OCI-LY1 (cell line): ENCODE measurements at regions not wholly inside any gene's neighbourhood (a gene's known extent, or its start where the extent isn't known, plus 50 kb on each side); places are given as distances from the start of the nearest gene placed in this dataset.

Experiments used
- H2AFZ ChIP-seq: fragments of 200-600 bp; sonication (generic), shearing (Covaris generic); 2 replicates; pipeline ENCODE4 v1.6.0; 2014; ENCODE audit warnings: antibody characterized with exemption, mild to moderate bottlenecking, low read length
- H3F3A ChIP-seq: fragments of 200-600 bp; sonication (generic), shearing (Covaris generic); 2 replicates; pipeline ENCODE4 v1.6.0; 2014; ENCODE audit warnings: mild to moderate bottlenecking, antibody characterized with exemption, low read length, moderate library complexity; ENCODE audit not compliant: insufficient read depth
- H3K27ac ChIP-seq: fragments of 200-600 bp; sonication (generic); 2 replicates; pipeline ENCODE4 v1.5.1; 2014; ENCODE audit warnings: low read length, mixed run types, mild to moderate bottlenecking, low read depth; ENCODE audit not compliant: poor library complexity, severe bottlenecking
- H3K27me3 ChIP-seq: fragments of 200-600 bp; sonication (generic); 2 replicates; pipeline ENCODE4 v1.6.0; 2014; ENCODE audit warnings: antibody characterized with exemption, mild to moderate bottlenecking, low read length, moderate library complexity; ENCODE audit not compliant: insufficient read depth
- H3K36me3 ChIP-seq: fragments of 200-600 bp; sonication (generic); 2 replicates; pipeline ENCODE4 v1.6.1; 2014; ENCODE audit warnings: mild to moderate bottlenecking, antibody characterized with exemption, low read length, moderate library complexity, mixed read lengths; ENCODE audit not compliant: insufficient read depth
- H3K4me1 ChIP-seq: fragments of 200-600 bp; sonication (generic); 2 replicates; pipeline ENCODE4 v1.5.1; 2014; ENCODE audit warnings: mild to moderate bottlenecking, low read length, moderate library complexity; ENCODE audit not compliant: insufficient read depth, severe bottlenecking
- H3K4me2 ChIP-seq: fragments of 200-600 bp; sonication (generic), shearing (Covaris generic); 2 replicates; pipeline ENCODE4 v1.6.1; 2014; ENCODE audit warnings: low read length
- H3K4me3 ChIP-seq: fragments of 200-600 bp; sonication (generic); 2 replicates; pipeline ENCODE4 v1.5.1; 2014; ENCODE audit warnings: low read length, low read depth, mild to moderate bottlenecking, mixed read lengths; ENCODE audit not compliant: poor library complexity, severe bottlenecking
- H3K79me2 ChIP-seq: fragments of 200-600 bp; shearing (Covaris generic); 2 replicates; pipeline ENCODE4 v1.6.1; 2016; ENCODE audit warnings: mixed run types, low read length, mixed read lengths; ENCODE audit not compliant: insufficient read depth
- H3K9ac ChIP-seq: fragments of 200-600 bp; sonication (generic), shearing (Covaris generic); 2 replicates; pipeline ENCODE4 v1.6.1; 2014; ENCODE audit warnings: mild to moderate bottlenecking, low read length, mixed read lengths
- H3K9me2 ChIP-seq: fragments of 200-600 bp; sonication (generic), shearing (Covaris generic); 2 replicates; pipeline ENCODE4 v1.6.1; 2014; ENCODE audit warnings: low read depth, mild to moderate bottlenecking, low read length, mixed read lengths
- H3K9me3 ChIP-seq: fragments of 200-600 bp; shearing (Covaris generic); 2 replicates; pipeline ENCODE4 v1.6.1; 2014; ENCODE audit warnings: low read length, mixed read lengths
- H4K20me1 ChIP-seq: fragments of 200-600 bp; sonication (generic), shearing (Covaris generic); 2 replicates; pipeline ENCODE4 v1.6.0; 2016; ENCODE audit warnings: mild to moderate bottlenecking, low read length; ENCODE audit not compliant: insufficient read depth
- CTCF ChIP-seq: fragments of 200-600 bp; sonication (generic), shearing (Covaris generic); IDR thresholded peaks from 2 replicates; pipeline ENCODE4 v1.5.1; 2017; ENCODE audit warnings: mild to moderate bottlenecking, antibody characterized with exemption, low read length, moderate library complexity, mixed read lengths
- EZH2 ChIP-seq: fragments of 200-600 bp; sonication (generic), shearing (Covaris generic); IDR thresholded peaks from 2 replicates; pipeline ENCODE4 v1.8.0; 2017; ENCODE audit warnings: borderline replicate concordance, mixed run types, mild to moderate bottlenecking, antibody characterized with exemption, low read length, moderate library complexity, mixed read lengths

GRCh38 chr7:94324380-94325121 lies 70.1 kb upstream of the COL1A2 start:
- Histone ChIP-seq H2AFZ (no peak overlapping the region), H4K20me1 (no peaks in the 10 kb centered on the region), H3K9me2 (no peaks in the 10 kb centered on the region; the same call in 1 of the 2 replicates), H3K27me3 (no peaks in the 10 kb centered on the region), H3K9ac (no peak overlapping the region), H3F3A (no peaks in the 10 kb centered on the region), H3K79me2 (no peaks in the 10 kb centered on the region), H3K4me2 (no peak overlapping the region), H3K36me3 (no peaks in the 10 kb centered on the region), H3K9me3 (no peaks in the 10 kb centered on the region), H3K27ac (no peak overlapping the region), H3K4me3 (no peak overlapping the region), H3K4me1 (no peaks in the 10 kb centered on the region)
- TF ChIP-seq CTCF (no peak), EZH2 (no peak)

GRCh38 chr7:94325122-94325475 lies 69.6 kb upstream of the COL1A2 start:
- Histone ChIP-seq H2AFZ (no peak overlapping the region), H3K4me3 (no peak overlapping the region), H3K79me2 (no peaks in the 10 kb centered on the region), H4K20me1 (no peaks in the 10 kb centered on the region), H3F3A (no peaks in the 10 kb centered on the region), H3K4me2 (no peak overlapping the region), H3K9ac (no peak overlapping the region), H3K27ac (no peak overlapping the region), H3K27me3 (no peaks in the 10 kb centered on the region), H3K4me1 (no peaks in the 10 kb centered on the region), H3K36me3 (no peaks in the 10 kb centered on the region), H3K9me3 (no peaks in the 10 kb centered on the region), H3K9me2 (no peaks in the 10 kb centered on the region; the same call in 1 of the 2 replicates)
- TF ChIP-seq EZH2, result no peak
- no peak for TF ChIP-seq CTCF

- TF ChIP-seq EZH2 (no peak), CTCF (no peak)
- no peak overlapping the region for H3K4me2 ChIP-seq
- H3K9ac ChIP-seq, result no peak overlapping the region
- no peaks in the 10 kb centered on the region for H3K79me2 ChIP-seq
- H3K36me3 ChIP-seq, result no peaks in the 10 kb centered on the region
- H3F3A ChIP-seq, result no peaks in the 10 kb centered on the region
- H3K27ac ChIP-seq, result no peak overlapping the region
- no peaks in the 10 kb centered on the region; the same call in 1 of the 2 replicates for H3K9me2 ChIP-seq
- no peaks in the 10 kb centered on the region for H4K20me1 ChIP-seq
- no peaks in the 10 kb centered on the region for H3K27me3 ChIP-seq
- no peak overlapping the region for H3K4me3 ChIP-seq
- H3K9me3 ChIP-seq, result no peaks in the 10 kb centered on the region
- H2AFZ ChIP-seq, result no peak overlapping the region
- H3K4me1 ChIP-seq, result no peaks in the 10 kb centered on the region
Measured at GRCh38 chr7:94330269-94331020, 64.2 kb upstream of the COL1A2 start.
